Activated B cell treated with CpG ODN at 0.5 μM for 24 hours (primary cell): ENCODE measurements at regions not wholly inside any gene's neighbourhood (a gene's known extent, or its start where the extent isn't known, plus 50 kb on each side); places are given as distances from the start of the nearest gene placed in this dataset.
"Not testable (repeated sequence)": the region's sequence is repeated elsewhere in the genome, so short reads cannot be mapped to it uniquely, and the experiment has no call there.

Source experiments
- ATAC-seq: fragments of 200-7000 bp; cut with Tn5 transposase; one replicate; pipeline ENCODE4 v1.10.0; 2021; ENCODE audit warnings: low read depth, mild to moderate bottlenecking, moderate library complexity
- CTCF ChIA-PET: fragments of 350-600 bp; sonication (Branson Sonifier 250); formaldehyde crosslinking; loops from one replicate; lab custom pipeline; 2021; ENCODE audit warnings: antibody characterized with exemption; lab: Charles Lee
- POLR2A ChIA-PET: fragments of 350-600 bp; sonication (Branson Sonifier 250); formaldehyde crosslinking; loops from one replicate; lab custom pipeline; 2021; ENCODE audit warnings: antibody characterized with exemption; lab: Charles Lee
- DNase-seq: peaks from one replicate; pipeline ENCODE4 v3.0.0; 2022
- H3K27ac Mint-ChIP-seq: one replicate; pipeline ENCODE4 v1.8.0; 2020; ENCODE audit warnings: mixed read lengths
- H3K27me3 Mint-ChIP-seq: one replicate; pipeline ENCODE4 v1.8.0; 2021; ENCODE audit warnings: mixed read lengths
- H3K36me3 Mint-ChIP-seq: one replicate; pipeline ENCODE4 v1.8.0; 2021; ENCODE audit warnings: low read depth, mixed read lengths
- H3K4me1 Mint-ChIP-seq: one replicate; pipeline ENCODE4 v1.8.0; 2021; ENCODE audit warnings: mixed read lengths
- H3K4me3 Mint-ChIP-seq: one replicate; pipeline ENCODE4 v1.8.0; 2020; ENCODE audit warnings: mild to moderate bottlenecking, mixed read lengths
- H3K9me3 Mint-ChIP-seq: one replicate; pipeline ENCODE4 v1.8.0; 2020; ENCODE audit warnings: mixed read lengths
- CTCF ChIP-seq: fragments of 200-600 bp; IDR thresholded peaks from one replicate; pipeline ENCODE4 v1.8.0; 2022; ENCODE audit warnings: antibody characterized with exemption, mild to moderate bottlenecking
- intact Hi-C: fragments of 100-400 bp; cut with micrococcal nuclease; formaldehyde crosslinking; loops from one replicate; pipeline ENCODE4 v1.15.1; 2024

DNA sequence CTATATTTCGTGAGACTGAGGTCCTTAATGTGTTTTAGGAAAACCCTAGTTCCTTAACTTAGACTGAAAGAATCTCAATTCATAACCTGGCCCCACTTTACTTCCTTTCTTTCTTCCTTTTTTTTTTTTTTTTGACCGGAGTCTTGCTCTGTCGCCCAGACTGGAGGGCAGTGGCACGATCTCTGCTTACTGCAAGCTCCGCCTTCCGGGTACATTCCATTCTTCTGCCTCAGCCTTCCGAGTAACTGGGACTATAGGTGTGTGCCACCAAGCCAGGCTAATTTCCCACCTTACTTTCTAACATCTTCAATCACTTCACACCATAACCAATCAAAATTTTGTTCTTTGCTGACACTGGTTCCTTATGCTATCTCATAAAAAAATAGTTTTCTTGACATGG, 2097.0 kb downstream of the PCDH9 start:
- DNase-seq (no peak), ATAC-seq (no peak)
- peaks cover 7% of the 10 kb centered on the region for H3K9me3 Mint-ChIP-seq
- no peak overlapping the region for H3K4me3 Mint-ChIP-seq
- H3K27me3 Mint-ChIP-seq: no peaks in the 10 kb centered on the region
- H3K27ac Mint-ChIP-seq: no peak overlapping the region
- no peaks in the 10 kb centered on the region for H3K36me3 Mint-ChIP-seq
- TF ChIP-seq CTCF: no peak
- ChIA-PET POLR2A (no interaction called here), CTCF (no interaction called here)
- no peaks in the 10 kb centered on the region for H3K4me1 Mint-ChIP-seq
- intact Hi-C loops: no loop called here

- Mint-ChIP-seq H3K27ac (no peak overlapping the region), H3K4me1 (no peaks in the 10 kb centered on the region), H3K36me3 (no peaks in the 10 kb centered on the region), H3K27me3 (no peaks in the 10 kb centered on the region), H3K9me3 (peaks cover 5% of the 10 kb centered on the region), H3K4me3 (no peak overlapping the region)
- ATAC-seq: no peak
- intact Hi-C loops: no loop called here
- CTCF ChIA-PET: no interaction called here
- no peak for TF ChIP-seq CTCF
- POLR2A ChIA-PET: no interaction called here
- DNase-seq: no peak
These were observed 2104.9 kb downstream of the PCDH9 start for GRCh38 chr13:65125236-65125635.

DNA sequence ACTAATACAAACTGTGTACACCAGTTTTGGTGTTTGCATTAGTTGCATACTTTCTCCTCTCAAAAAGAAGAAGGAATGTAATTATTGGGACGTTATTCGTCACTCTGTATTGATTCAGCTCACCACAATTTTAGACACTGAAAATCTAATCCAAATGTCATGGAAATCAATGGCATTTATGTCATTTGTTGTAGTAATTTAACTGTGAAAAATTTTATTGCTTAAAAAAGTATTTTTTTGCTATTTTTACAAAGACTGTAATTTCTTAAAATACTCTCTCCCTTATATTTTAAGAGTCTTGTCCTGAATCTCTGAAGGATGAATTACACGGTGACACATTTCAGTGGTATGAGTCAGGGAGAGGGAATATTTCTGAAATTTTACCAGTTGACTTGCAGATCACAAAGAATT, 2117.6 kb downstream of the PCDH9 start:
- DNase-seq: no peak
- no peak for ATAC-seq
- intact Hi-C loops: no loop called here
- POLR2A ChIA-PET: no interaction called here
- no peaks in the 10 kb centered on the region for H3K4me1 Mint-ChIP-seq
- no peaks in the 10 kb centered on the region for H3K36me3 Mint-ChIP-seq
- peaks cover 2% of the 10 kb centered on the region for H3K9me3 Mint-ChIP-seq
- H3K27ac Mint-ChIP-seq: no peak overlapping the region
- no peak overlapping the region for H3K4me3 Mint-ChIP-seq
- CTCF ChIA-PET: no interaction called here
- no peak for TF ChIP-seq CTCF
- no peaks in the 10 kb centered on the region for H3K27me3 Mint-ChIP-seq

- Mint-ChIP-seq H3K27me3 (no peaks in the 10 kb centered on the region), H3K36me3 (no peaks in the 10 kb centered on the region), H3K27ac (no peak overlapping the region), H3K9me3 (peaks cover 2% of the 10 kb centered on the region), H3K4me3 (no peak overlapping the region), H3K4me1 (no peaks in the 10 kb centered on the region)
- ATAC-seq (no peak), DNase-seq (no peak)
- intact Hi-C loops: no loop called here
- no peak for TF ChIP-seq CTCF
- POLR2A ChIA-PET: no interaction called here
- CTCF ChIA-PET: no interaction called here
These were observed 2118.0 kb downstream of the PCDH9 start for GRCh38 chr13:65112123-65112522.

- Mint-ChIP-seq H3K4me3 (no peak overlapping the region), H3K4me1 (no peaks in the 10 kb centered on the region), H3K9me3 (peaks cover 5% of the 10 kb centered on the region), H3K27ac (no peak overlapping the region), H3K36me3 (no peaks in the 10 kb centered on the region), H3K27me3 (no peaks in the 10 kb centered on the region)
- DNase-seq: no peak
- intact Hi-C loops: no loop called here
- TF ChIP-seq CTCF: no peak
- ChIA-PET CTCF (no interaction called here), POLR2A (no interaction called here)
- ATAC-seq: no peak
These were observed 2118.9 kb downstream of the PCDH9 start for GRCh38 chr13:65111223-65111622.

DNA sequence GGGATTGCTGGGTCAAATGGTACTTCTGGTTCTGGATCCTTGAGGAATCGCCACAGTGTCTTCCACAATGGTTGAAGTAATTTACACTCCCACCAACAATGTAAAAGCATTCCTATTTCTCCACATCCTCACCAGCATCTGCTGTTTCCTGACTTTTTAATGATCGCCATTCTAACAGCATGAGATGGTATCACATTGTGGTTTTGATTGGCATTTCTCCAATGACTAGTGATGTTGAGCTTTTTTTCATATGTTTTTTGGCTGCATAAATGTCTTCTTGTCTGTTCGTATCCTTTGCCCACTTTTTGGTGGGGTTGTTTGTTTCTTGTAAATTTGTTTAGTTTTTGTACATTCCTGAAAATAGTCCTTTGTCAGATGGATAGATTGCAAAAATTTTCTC, 2125.7 kb downstream of the PCDH9 start:
- H3K27ac Mint-ChIP-seq, H3K9me3 Mint-ChIP-seq, POLR2A ChIA-PET, ATAC-seq, H3K36me3 Mint-ChIP-seq, H3K4me3 Mint-ChIP-seq, DNase-seq, intact Hi-C loops, H3K4me1 Mint-ChIP-seq, CTCF ChIA-PET, H3K27me3 Mint-ChIP-seq: not testable (repeated sequence)
